SU-DHL-6 (cell line): ENCODE measurements at regions not wholly inside any gene's neighbourhood (a gene's known extent, or its start where the extent isn't known, plus 50 kb on each side); places are given as distances from the start of the nearest gene placed in this dataset.

Experiments used
- EZH2phosphoT487 ChIP-seq: fragments of 200-600 bp; sonication (generic), shearing (Covaris generic); conservative IDR thresholded peaks from 2 replicates; pipeline ENCODE4 v1.6.1; 2018; ENCODE audit warnings: mild to moderate bottlenecking, antibody characterized with exemption, low read length, moderate library complexity, mixed read lengths
- TF ChIP-seq, protein P1 (sequence below): fragments of 200-600 bp; sonication (generic); IDR thresholded peaks from one replicate; pipeline ENCODE4 v1.5.1; 2017; ENCODE audit warnings: antibody characterized with exemption, mild to moderate bottlenecking, low read length, moderate library complexity; ENCODE audit not compliant: insufficient read depth, poor library complexity, severe bottlenecking

- TF ChIP-seq, protein P1, sequence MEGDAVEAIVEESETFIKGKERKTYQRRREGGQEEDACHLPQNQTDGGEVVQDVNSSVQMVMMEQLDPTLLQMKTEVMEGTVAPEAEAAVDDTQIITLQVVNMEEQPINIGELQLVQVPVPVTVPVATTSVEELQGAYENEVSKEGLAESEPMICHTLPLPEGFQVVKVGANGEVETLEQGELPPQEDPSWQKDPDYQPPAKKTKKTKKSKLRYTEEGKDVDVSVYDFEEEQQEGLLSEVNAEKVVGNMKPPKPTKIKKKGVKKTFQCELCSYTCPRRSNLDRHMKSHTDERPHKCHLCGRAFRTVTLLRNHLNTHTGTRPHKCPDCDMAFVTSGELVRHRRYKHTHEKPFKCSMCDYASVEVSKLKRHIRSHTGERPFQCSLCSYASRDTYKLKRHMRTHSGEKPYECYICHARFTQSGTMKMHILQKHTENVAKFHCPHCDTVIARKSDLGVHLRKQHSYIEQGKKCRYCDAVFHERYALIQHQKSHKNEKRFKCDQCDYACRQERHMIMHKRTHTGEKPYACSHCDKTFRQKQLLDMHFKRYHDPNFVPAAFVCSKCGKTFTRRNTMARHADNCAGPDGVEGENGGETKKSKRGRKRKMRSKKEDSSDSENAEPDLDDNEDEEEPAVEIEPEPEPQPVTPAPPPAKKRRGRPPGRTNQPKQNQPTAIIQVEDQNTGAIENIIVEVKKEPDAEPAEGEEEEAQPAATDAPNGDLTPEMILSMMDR = no peak
- no peak for TF ChIP-seq EZH2phosphoT487
These were observed 134.3 kb downstream of the PXDC1 start for GRCh38 chr6:3617192-3617631.
